Right atrium auricular region (tissue), 2 donors: ENCODE measurements at regions not wholly inside any gene's neighbourhood (a gene's known extent, or its start where the extent isn't known, plus 50 kb on each side); places are given as distances from the start of the nearest gene placed in this dataset.

ENCODE experiments used
- DNase-seq: peaks from one replicate; pipeline ENCODE4 v3.0.0-alpha.2; 2019; ENCODE audit warnings: low spot score
- H3K27ac ChIP-seq, 2 donors: fragments of 200-600 bp; sonication (generic); 1 replicate in 1 of 2; 2 replicates in 1 of 2; pipeline ENCODE4 v1.5.1; 2016 to 2019
- H3K27me3 ChIP-seq, 2 donors: fragments of 200-600 bp; sonication (generic); one replicate each; pipeline versions ENCODE4 v1.5.1 to v1.6.0; 2017 to 2019
- H3K36me3 ChIP-seq: fragments of 200-600 bp; sonication (generic); one replicate; pipeline ENCODE4 v1.5.1; 2016
- H3K4me1 ChIP-seq, 2 donors: fragments of 200-600 bp; sonication (generic); one replicate each; pipeline versions ENCODE4 v1.5.1 to v1.6.0; 2017 to 2019
- H3K4me3 ChIP-seq, 2 donors: fragments of 200-600 bp; sonication (generic); 1 replicate in 1 of 2; 2 replicates in 1 of 2; pipeline ENCODE4 v1.5.1; 2017 to 2019; ENCODE audit warnings: mild to moderate bottlenecking in 1 of 2, moderate library complexity in 1 of 2
- H3K9me3 ChIP-seq, 2 donors: fragments of 200-600 bp; sonication (generic); one replicate each; pipeline ENCODE4 v1.5.1; 2019
- TF ChIP-seq, protein P1 (sequence below), 2 donors: fragments of 200-600 bp; sonication (generic); IDR thresholded peaks; one replicate each; pipeline ENCODE4 v1.5.1; 2019; ENCODE audit warnings: antibody characterized with exemption in 2 of 2

GRCh38 chr2:64204703-64205102 is 60.5 kb upstream of the PELI1 start:
- Histone ChIP-seq H3K27ac (peak overlapping the region; percentile 74 to 80), H3K9me3 (no peaks in the 10 kb centered on the region), H3K4me1 (peaks cover 0 to 34% of the 10 kb centered on the region in 2 donors), H3K4me3 (no peak overlapping the region), H3K27me3 (no peaks in the 10 kb centered on the region), H3K36me3 (no peaks in the 10 kb centered on the region)
- TF ChIP-seq, protein P1, sequence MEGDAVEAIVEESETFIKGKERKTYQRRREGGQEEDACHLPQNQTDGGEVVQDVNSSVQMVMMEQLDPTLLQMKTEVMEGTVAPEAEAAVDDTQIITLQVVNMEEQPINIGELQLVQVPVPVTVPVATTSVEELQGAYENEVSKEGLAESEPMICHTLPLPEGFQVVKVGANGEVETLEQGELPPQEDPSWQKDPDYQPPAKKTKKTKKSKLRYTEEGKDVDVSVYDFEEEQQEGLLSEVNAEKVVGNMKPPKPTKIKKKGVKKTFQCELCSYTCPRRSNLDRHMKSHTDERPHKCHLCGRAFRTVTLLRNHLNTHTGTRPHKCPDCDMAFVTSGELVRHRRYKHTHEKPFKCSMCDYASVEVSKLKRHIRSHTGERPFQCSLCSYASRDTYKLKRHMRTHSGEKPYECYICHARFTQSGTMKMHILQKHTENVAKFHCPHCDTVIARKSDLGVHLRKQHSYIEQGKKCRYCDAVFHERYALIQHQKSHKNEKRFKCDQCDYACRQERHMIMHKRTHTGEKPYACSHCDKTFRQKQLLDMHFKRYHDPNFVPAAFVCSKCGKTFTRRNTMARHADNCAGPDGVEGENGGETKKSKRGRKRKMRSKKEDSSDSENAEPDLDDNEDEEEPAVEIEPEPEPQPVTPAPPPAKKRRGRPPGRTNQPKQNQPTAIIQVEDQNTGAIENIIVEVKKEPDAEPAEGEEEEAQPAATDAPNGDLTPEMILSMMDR (IDR thresholded peaks at IDR 0.05), result no peak
- DNase-seq, result no peak

DNA sequence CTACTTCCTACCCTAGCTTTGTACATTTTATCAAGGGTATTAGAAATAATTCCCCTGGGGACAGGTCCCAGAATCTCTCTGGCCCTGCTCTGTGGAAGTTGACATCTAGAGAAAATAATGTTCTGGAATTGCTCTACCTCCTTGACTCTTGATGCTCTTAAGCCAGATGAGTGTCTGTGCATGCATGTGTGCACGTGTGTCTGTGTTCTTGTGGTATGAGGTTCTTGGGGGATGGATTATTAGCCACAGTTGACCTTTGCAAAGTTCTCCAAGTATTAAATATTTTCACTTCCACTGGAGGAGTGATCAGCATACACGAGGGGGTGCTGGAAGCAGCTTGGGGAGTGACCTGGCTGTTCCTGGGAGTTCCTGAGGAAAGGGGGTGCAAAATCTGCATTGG is 61.2 kb upstream of the PELI1 start:
- H3K36me3 ChIP-seq, result no peaks in the 10 kb centered on the region
- H3K4me1 ChIP-seq, result peaks cover 0 to 34% of the 10 kb centered on the region in 2 donors
- H3K27ac ChIP-seq, result no peak overlapping the region
- TF ChIP-seq, protein P1 (IDR thresholded peaks at IDR 0.05), result no peak
- H3K9me3 ChIP-seq, result no peaks in the 10 kb centered on the region
- DNase-seq, result no peak
- H3K4me3 ChIP-seq, result no peak overlapping the region
- H3K27me3 ChIP-seq, result no peaks in the 10 kb centered on the region

DNA sequence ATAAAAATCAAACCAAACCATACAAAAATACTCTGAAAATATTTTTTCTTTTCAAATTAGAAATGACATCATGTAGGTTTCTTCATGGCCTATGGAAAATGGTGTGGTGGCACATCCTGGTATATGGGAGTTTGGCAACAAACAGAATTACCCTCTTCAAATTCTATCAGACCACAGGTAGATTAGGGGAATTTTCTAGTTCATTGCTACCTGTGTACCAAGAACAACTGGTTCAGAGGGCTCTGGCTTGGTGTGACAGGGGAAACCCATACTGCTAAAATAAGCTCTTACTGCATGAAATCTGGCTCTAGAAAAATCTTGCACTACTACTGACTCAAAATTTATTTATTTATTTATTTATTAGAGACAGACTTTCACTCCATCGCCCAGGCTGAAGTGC is 63.4 kb upstream of the PELI1 start:
- H3K4me1 ChIP-seq, result peaks cover 0 to 21% of the 10 kb centered on the region in 2 donors
- no peaks in the 10 kb centered on the region for H3K27me3 ChIP-seq
- H3K4me3 ChIP-seq, result no peak overlapping the region
- no peak for DNase-seq
- no peaks in the 10 kb centered on the region for H3K9me3 ChIP-seq
- H3K36me3 ChIP-seq, result no peaks in the 10 kb centered on the region
- TF ChIP-seq, protein P1 (IDR thresholded peaks at IDR 0.05), result no peak
- H3K27ac ChIP-seq, result no peak overlapping the region

- H3K4me3 ChIP-seq, result no peak overlapping the region
- H3K27me3 ChIP-seq, result no peaks in the 10 kb centered on the region
- H3K27ac ChIP-seq, result no peak overlapping the region
- TF ChIP-seq, protein P1 (IDR thresholded peaks at IDR 0.05), result no peak
- no peak for DNase-seq
- H3K36me3 ChIP-seq, result no peaks in the 10 kb centered on the region
- no peaks in the 10 kb centered on the region for H3K9me3 ChIP-seq
- H3K4me1 ChIP-seq, result peaks cover 0 to 18% of the 10 kb centered on the region in 2 donors
These were observed 66.6 kb upstream of the PELI1 start for GRCh38 chr2:64210816-64211215.

- H3K36me3 ChIP-seq, result no peaks in the 10 kb centered on the region
- H3K27me3 ChIP-seq, result no peaks in the 10 kb centered on the region
- TF ChIP-seq, protein P1 (IDR thresholded peaks at IDR 0.05), result no peak
- no peaks in the 10 kb centered on the region for H3K9me3 ChIP-seq
- H3K4me3 ChIP-seq, result no peak overlapping the region
- no peak for DNase-seq
- H3K27ac ChIP-seq, result no peak overlapping the region
- H3K4me1 ChIP-seq, result peaks cover 0 to 18% of the 10 kb centered on the region in 2 donors
These were observed 67.2 kb upstream of the PELI1 start for GRCh38 chr2:64211276-64211921.

- H3K4me3 ChIP-seq, result no peak overlapping the region
- H3K4me1 ChIP-seq, result peaks cover 0 to 18% of the 10 kb centered on the region in 2 donors
- no peak for DNase-seq
- H3K27me3 ChIP-seq, result no peaks in the 10 kb centered on the region
- no peaks in the 10 kb centered on the region for H3K9me3 ChIP-seq
- TF ChIP-seq, protein P1 (IDR thresholded peaks at IDR 0.05), result no peak
- H3K36me3 ChIP-seq, result no peaks in the 10 kb centered on the region
- H3K27ac ChIP-seq, result peak overlapping the region in 1 of 2 donors; percentile 67
These were observed 68.1 kb upstream of the PELI1 start for GRCh38 chr2:64212346-64212745.
